ENCODE measurements at regions not wholly inside any gene's neighbourhood (a gene's known extent, or its start where the extent isn't known, plus 50 kb on each side); places are given as distances from the start of the nearest gene placed in this dataset.

DNA sequence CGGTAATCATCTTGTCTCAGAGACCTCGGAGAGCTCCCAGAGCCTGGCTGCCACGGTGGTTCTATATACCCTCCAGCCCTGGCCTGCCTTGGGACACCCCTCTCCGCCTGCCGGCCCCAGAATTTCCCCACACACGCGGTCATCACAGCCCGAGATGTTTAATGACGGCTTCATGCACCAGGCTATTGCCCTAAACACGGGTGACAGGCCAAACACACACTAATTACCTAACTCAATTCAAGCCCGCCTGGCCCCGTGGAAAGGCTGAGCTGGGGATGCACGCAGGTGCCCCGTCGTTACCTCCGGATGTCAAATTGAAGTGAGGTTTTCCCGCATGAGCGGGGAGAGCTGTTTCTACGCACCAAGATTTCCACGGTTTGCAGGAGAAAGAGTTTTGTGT, 72.9 kb upstream of the PPP2R3B start:
- TF ChIP-seq TAF1 (IDR thresholded peaks at IDR 0.05; ENCODE audit: borderline replicate concordance, low read depth, low read length) (no peak), FOXM1 (IDR thresholded peaks at IDR 0.05; ENCODE audit: low read depth) (no peak), TEAD4 (IDR thresholded peaks at IDR 0.05; ENCODE audit: borderline replicate concordance, insufficient read depth) (no peak), YY1 (IDR thresholded peaks at IDR 0.05; ENCODE audit: low read depth) (no peak), RCOR1 (IDR thresholded peaks at IDR 0.05; ENCODE audit: low read length) (no peak), SMC3 (IDR thresholded peaks at IDR 0.05; ENCODE audit: low read depth, low read length) (no peak), FOXJ3 (CRISPR knock-in tag; IDR thresholded peaks at IDR 0.05) (no peak), EZH2phosphoT487 (IDR thresholded peaks at IDR 0.05; ENCODE audit: borderline replicate concordance, low read depth) (no peak), GABPA (IDR thresholded peaks at IDR 0.05; ENCODE audit: low read depth) (no peak), RFX5 (IDR thresholded peaks at IDR 0.05; ENCODE audit: low read length) (no peak), MXI1 (IDR thresholded peaks at IDR 0.05; ENCODE audit: low read depth, low read length) (no peak), RXRA (IDR thresholded peaks at IDR 0.05; ENCODE audit: borderline replicate concordance, low read depth) (no peak), RAD21 (IDR thresholded peaks at IDR 0.05; ENCODE audit: low read length) (no peak)
- TF ChIP-seq, protein P1, sequence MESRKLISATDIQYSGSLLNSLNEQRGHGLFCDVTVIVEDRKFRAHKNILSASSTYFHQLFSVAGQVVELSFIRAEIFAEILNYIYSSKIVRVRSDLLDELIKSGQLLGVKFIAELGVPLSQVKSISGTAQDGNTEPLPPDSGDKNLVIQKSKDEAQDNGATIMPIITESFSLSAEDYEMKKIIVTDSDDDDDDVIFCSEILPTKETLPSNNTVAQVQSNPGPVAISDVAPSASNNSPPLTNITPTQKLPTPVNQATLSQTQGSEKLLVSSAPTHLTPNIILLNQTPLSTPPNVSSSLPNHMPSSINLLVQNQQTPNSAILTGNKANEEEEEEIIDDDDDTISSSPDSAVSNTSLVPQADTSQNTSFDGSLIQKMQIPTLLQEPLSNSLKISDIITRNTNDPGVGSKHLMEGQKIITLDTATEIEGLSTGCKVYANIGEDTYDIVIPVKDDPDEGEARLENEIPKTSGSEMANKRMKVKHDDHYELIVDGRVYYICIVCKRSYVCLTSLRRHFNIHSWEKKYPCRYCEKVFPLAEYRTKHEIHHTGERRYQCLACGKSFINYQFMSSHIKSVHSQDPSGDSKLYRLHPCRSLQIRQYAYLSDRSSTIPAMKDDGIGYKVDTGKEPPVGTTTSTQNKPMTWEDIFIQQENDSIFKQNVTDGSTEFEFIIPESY (IDR thresholded peaks at IDR 0.05; ENCODE audit: borderline replicate concordance, low read depth), result no peak
- TF ChIP-seq, protein P2, sequence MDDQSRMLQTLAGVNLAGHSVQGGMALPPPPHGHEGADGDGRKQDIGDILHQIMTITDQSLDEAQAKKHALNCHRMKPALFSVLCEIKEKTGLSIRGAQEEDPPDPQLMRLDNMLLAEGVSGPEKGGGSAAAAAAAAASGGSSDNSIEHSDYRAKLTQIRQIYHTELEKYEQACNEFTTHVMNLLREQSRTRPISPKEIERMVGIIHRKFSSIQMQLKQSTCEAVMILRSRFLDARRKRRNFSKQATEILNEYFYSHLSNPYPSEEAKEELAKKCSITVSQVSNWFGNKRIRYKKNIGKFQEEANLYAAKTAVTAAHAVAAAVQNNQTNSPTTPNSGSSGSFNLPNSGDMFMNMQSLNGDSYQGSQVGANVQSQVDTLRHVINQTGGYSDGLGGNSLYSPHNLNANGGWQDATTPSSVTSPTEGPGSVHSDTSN (IDR thresholded peaks at IDR 0.05), result no peak
- TF ChIP-seq, protein P3, sequence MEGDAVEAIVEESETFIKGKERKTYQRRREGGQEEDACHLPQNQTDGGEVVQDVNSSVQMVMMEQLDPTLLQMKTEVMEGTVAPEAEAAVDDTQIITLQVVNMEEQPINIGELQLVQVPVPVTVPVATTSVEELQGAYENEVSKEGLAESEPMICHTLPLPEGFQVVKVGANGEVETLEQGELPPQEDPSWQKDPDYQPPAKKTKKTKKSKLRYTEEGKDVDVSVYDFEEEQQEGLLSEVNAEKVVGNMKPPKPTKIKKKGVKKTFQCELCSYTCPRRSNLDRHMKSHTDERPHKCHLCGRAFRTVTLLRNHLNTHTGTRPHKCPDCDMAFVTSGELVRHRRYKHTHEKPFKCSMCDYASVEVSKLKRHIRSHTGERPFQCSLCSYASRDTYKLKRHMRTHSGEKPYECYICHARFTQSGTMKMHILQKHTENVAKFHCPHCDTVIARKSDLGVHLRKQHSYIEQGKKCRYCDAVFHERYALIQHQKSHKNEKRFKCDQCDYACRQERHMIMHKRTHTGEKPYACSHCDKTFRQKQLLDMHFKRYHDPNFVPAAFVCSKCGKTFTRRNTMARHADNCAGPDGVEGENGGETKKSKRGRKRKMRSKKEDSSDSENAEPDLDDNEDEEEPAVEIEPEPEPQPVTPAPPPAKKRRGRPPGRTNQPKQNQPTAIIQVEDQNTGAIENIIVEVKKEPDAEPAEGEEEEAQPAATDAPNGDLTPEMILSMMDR (IDR thresholded peaks at IDR 0.05), result no peak
- TF ChIP-seq, protein P4, sequence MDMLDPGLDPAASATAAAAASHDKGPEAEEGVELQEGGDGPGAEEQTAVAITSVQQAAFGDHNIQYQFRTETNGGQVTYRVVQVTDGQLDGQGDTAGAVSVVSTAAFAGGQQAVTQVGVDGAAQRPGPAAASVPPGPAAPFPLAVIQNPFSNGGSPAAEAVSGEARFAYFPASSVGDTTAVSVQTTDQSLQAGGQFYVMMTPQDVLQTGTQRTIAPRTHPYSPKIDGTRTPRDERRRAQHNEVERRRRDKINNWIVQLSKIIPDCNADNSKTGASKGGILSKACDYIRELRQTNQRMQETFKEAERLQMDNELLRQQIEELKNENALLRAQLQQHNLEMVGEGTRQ (IDR thresholded peaks at IDR 0.05; ENCODE audit: borderline replicate concordance, low read depth, low read length), result no peak
- H3K4me1 ChIP-seq (ENCODE audit: control insufficient read depth in 1 of 2, insufficient read depth in 2 of 2, low read depth in 1 of 2, low read length in 1 of 2), result no peaks in the 10 kb centered on the region
- H3K36me3 ChIP-seq (replicated peaks in 1 of 2; ENCODE audit: control insufficient read depth in 1 of 2, insufficient read depth in 2 of 2, low read length in 1 of 2), result no peaks in the 10 kb centered on the region
- no peaks in the 10 kb centered on the region for H3K79me2 ChIP-seq (ENCODE audit: insufficient read depth)
- H3F3A ChIP-seq (replicated peaks; ENCODE audit: insufficient read depth), result peaks cover 3% of the 10 kb centered on the region
- POLR2A ChIA-PET, result no interaction called here
- WGBS (ENCODE audit: low lambda C conversion rate), result 22% methylated on average over 20 of the region's 20 CpGs
- peaks cover 29% of the 10 kb centered on the region for H3K27me3 ChIP-seq (ENCODE audit: insufficient read depth)
- no peaks in the 10 kb centered on the region for H3K9me3 ChIP-seq
- no peaks in the 10 kb centered on the region for H3K9me2 ChIP-seq
- DNase-seq, result no peak
- no peak overlapping the region for H3K4me2 ChIP-seq
- H3K27ac ChIP-seq (ENCODE audit: low read depth in 2 of 2, low read length in 1 of 2), result no peak overlapping the region
- H3K9ac ChIP-seq, result no peak overlapping the region
- H3K4me3 ChIP-seq (ENCODE audit: low read depth in 2 of 2, low read length in 1 of 2), result no peak overlapping the region
- CTCF ChIA-PET, result no interaction called here
- H2AFZ ChIP-seq (ENCODE audit: low read depth), result no peak overlapping the region
- H4K20me1 ChIP-seq (ENCODE audit: insufficient read depth), result no peaks in the 10 kb centered on the region
